A673 (cell line): ENCODE measurements at regions not wholly inside any gene's neighbourhood (a gene's known extent, or its start where the extent isn't known, plus 50 kb on each side); places are given as distances from the start of the nearest gene placed in this dataset.

ENCODE experiments used
- EZH2 ChIP-seq: fragments of 200-600 bp; sonication (generic); IDR thresholded peaks from 2 replicates; pipeline ENCODE4 v1.6.1; 2017; ENCODE audit warnings: borderline replicate concordance, low read depth, mild to moderate bottlenecking, mixed read lengths, antibody characterized with exemption, low read length; ENCODE audit not compliant: poor library complexity, severe bottlenecking
- TF ChIP-seq, protein P1 (sequence below): fragments of 300-800, 200-600 bp; sonication (generic); conservative IDR thresholded peaks from 2 replicates; pipeline ENCODE4 v1.5.1; 2017; ENCODE audit warnings: low read depth, mild to moderate bottlenecking, antibody characterized with exemption, low read length, moderate library complexity, mixed read lengths

DNA sequence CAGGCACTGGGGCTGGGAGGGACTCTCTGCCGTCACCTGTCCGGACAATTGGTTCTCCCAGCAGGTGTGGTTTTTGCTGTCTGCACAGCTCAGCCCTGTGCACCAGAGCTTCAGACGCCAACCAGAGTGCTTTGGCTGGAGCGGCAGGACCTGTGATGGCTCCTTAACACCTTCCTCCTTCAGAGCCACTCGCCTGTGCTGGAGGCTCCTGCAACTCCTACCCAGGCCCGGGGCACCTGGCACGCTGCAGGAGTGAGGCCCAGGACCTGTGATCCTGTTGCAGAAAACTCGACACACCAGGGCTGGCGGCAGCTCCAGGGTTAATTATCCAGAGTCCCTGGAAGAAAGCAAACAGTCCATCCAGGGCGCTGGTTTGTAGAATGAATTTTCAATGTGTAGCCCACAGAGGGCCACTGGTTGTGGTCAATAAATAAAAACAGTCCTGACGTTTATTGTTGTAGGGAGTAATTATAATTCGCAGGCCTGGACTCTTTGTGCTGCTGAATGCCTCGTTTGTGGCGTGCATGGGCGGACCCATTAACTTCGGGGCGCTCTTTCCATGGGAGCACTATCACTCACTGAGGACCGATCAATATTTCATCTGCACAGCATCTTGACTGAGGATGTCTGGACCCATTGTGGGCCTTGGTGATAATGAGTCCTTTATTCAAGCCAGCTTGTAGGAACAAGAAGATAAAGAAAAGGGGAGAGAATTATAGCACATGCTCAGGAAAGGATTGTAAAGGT lies 339.7 kb upstream of the IRX4 start:
- TF ChIP-seq, protein P1, sequence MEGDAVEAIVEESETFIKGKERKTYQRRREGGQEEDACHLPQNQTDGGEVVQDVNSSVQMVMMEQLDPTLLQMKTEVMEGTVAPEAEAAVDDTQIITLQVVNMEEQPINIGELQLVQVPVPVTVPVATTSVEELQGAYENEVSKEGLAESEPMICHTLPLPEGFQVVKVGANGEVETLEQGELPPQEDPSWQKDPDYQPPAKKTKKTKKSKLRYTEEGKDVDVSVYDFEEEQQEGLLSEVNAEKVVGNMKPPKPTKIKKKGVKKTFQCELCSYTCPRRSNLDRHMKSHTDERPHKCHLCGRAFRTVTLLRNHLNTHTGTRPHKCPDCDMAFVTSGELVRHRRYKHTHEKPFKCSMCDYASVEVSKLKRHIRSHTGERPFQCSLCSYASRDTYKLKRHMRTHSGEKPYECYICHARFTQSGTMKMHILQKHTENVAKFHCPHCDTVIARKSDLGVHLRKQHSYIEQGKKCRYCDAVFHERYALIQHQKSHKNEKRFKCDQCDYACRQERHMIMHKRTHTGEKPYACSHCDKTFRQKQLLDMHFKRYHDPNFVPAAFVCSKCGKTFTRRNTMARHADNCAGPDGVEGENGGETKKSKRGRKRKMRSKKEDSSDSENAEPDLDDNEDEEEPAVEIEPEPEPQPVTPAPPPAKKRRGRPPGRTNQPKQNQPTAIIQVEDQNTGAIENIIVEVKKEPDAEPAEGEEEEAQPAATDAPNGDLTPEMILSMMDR = no peak
- no peak for TF ChIP-seq EZH2
